ENCODE measurements at regions not wholly inside any gene's neighbourhood (a gene's known extent, or its start where the extent isn't known, plus 50 kb on each side); places are given as distances from the start of the nearest gene placed in this dataset.

- Histone ChIP-seq H3K9me3 (peaks cover 7% of the 10 kb centered on the region; the same call in 2 of the 3 replicates), H3K4me1 (no peaks in the 10 kb centered on the region), H3K4me3 (no peak overlapping the region), H3K4me2 (no peak overlapping the region), H3K27ac (no peak overlapping the region)
- no peak for TF ChIP-seq EHMT2 (IDR thresholded peaks at IDR 0.05; ENCODE audit: low read depth)
- 0 out of 5 replicates have a peak, but pooled peaks of 1 of the 2 experiments have one; percentile 10 for TF ChIP-seq RAD21 (conservative IDR thresholded peaks at IDR 0.05 in 1 of 2, IDR thresholded peaks at IDR 0.05 in 1 of 2)
- ATAC-seq, result no peak
- ChIA-PET CTCF (interaction anchor here (0.7 to 1.3 kb wide), 3 partner anchors 9 to 28 kb away, joined by 3 read pairs; no protein-coding TSS in a partner anchor), POLR2A (no interaction called here)
- DNase-seq (ENCODE audit: low read depth in 1 of 2, low spot score in 1 of 2), result no peak
- FAIRE-seq, result peak; percentile 72
Measured at GRCh38 chr3:80676866-80677265, 909.1 kb upstream of the ROBO1 start.

DNA sequence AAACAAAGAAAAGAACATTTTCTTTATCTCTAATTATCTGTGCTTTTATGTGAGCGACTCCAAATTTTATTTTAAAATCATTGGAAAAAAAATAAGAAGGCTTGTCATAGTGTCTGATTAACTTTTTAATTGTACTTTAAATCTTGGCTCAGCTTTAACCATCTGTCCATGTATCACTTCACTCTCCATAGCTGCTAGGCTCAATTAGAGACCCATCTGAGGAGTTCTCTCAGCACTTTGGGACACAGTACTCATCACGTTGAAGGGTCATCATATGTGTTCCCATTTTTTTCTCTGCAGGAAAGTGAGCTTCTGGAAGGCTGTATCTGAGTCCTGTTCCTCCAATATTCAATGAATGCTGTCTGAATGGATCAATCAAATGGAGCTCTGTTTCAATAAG lies 908.5 kb upstream of the ROBO1 start:
- ChIA-PET CTCF (interaction anchor here (1.3 kb wide), 1 partner anchor 8 kb away, joined by 3 read pairs; no protein-coding TSS in a partner anchor), POLR2A (no interaction called here)
- Histone ChIP-seq H3K27ac (no peak overlapping the region), H3K9me3 (peaks cover 7% of the 10 kb centered on the region; the same call in 2 of the 3 replicates), H3K4me1 (no peaks in the 10 kb centered on the region), H3K4me2 (no peak overlapping the region), H3K4me3 (no peak overlapping the region)
- no peak for DNase-seq (ENCODE audit: low read depth in 1 of 2, low spot score in 1 of 2)
- no peak for FAIRE-seq
- ATAC-seq, result no peak
- TF ChIP-seq RCOR1 (IDR thresholded peaks at IDR 0.05; ENCODE audit: low read depth, low read length), result no peak
- no peak for TF ChIP-seq BHLHE40 (IDR thresholded peaks at IDR 0.05; ENCODE audit: low read depth, low read length)
- TF ChIP-seq, protein P1, sequence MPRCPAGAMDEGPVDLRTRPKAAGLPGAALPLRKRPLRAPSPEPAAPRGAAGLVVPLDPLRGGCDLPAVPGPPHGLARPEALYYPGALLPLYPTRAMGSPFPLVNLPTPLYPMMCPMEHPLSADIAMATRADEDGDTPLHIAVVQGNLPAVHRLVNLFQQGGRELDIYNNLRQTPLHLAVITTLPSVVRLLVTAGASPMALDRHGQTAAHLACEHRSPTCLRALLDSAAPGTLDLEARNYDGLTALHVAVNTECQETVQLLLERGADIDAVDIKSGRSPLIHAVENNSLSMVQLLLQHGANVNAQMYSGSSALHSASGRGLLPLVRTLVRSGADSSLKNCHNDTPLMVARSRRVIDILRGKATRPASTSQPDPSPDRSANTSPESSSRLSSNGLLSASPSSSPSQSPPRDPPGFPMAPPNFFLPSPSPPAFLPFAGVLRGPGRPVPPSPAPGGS (IDR thresholded peaks at IDR 0.05), result no peak
- no peak for TF ChIP-seq HDAC2 (IDR thresholded peaks at IDR 0.05)
- TF ChIP-seq, protein P2, sequence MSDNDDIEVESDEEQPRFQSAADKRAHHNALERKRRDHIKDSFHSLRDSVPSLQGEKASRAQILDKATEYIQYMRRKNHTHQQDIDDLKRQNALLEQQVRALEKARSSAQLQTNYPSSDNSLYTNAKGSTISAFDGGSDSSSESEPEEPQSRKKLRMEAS (IDR thresholded peaks at IDR 0.05), result no peak
- no peak for TF ChIP-seq ZSCAN20 (CRISPR knock-in tag; IDR thresholded peaks at IDR 0.05)
- TF ChIP-seq NFE2L2 (conservative IDR thresholded peaks at IDR 0.05; ENCODE audit: low read length), result no peak
- TF ChIP-seq, protein P3, sequence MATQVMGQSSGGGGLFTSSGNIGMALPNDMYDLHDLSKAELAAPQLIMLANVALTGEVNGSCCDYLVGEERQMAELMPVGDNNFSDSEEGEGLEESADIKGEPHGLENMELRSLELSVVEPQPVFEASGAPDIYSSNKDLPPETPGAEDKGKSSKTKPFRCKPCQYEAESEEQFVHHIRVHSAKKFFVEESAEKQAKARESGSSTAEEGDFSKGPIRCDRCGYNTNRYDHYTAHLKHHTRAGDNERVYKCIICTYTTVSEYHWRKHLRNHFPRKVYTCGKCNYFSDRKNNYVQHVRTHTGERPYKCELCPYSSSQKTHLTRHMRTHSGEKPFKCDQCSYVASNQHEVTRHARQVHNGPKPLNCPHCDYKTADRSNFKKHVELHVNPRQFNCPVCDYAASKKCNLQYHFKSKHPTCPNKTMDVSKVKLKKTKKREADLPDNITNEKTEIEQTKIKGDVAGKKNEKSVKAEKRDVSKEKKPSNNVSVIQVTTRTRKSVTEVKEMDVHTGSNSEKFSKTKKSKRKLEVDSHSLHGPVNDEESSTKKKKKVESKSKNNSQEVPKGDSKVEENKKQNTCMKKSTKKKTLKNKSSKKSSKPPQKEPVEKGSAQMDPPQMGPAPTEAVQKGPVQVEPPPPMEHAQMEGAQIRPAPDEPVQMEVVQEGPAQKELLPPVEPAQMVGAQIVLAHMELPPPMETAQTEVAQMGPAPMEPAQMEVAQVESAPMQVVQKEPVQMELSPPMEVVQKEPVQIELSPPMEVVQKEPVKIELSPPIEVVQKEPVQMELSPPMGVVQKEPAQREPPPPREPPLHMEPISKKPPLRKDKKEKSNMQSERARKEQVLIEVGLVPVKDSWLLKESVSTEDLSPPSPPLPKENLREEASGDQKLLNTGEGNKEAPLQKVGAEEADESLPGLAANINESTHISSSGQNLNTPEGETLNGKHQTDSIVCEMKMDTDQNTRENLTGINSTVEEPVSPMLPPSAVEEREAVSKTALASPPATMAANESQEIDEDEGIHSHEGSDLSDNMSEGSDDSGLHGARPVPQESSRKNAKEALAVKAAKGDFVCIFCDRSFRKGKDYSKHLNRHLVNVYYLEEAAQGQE (IDR thresholded peaks at IDR 0.05), result no peak
- TF ChIP-seq JUN (IDR thresholded peaks at IDR 0.05), result no peak
- 6% methylated on average over 2 of the region's 2 CpGs for WGBS (ENCODE audit: missing lambda C conversion rate)

DNA sequence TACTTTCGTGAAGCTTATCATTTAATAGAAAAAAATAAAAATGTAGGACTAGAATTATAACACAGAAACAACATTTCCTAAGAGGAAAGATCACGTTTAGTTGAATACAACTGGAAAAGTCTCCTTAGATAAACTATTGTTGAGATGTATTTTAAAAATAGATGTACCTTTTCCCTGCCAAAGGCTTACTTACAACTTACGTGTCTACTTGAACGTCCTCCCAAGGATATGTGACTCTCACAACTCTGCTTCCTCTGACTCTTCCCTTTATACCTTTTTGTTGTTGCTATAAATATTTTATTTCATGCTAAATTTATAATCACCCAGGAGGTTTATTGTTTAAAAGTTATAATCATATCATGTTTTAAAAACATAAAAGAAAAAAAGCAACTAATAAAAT lies 908.0 kb upstream of the ROBO1 start:
- FAIRE-seq (peak; percentile 68), ATAC-seq (no peak), DNase-seq (ENCODE audit: low read depth in 1 of 2, low spot score in 1 of 2) (no peak)
- Histone ChIP-seq H3K4me1 (no peaks in the 10 kb centered on the region), H3K4me2 (no peak overlapping the region), H3K4me3 (no peak overlapping the region), H3K9me3 (peaks cover 7% of the 10 kb centered on the region; the same call in 2 of the 3 replicates), H3K27ac (no peak overlapping the region)
- TF ChIP-seq RARB (CRISPR knock-in tag; IDR thresholded peaks at IDR 0.05) (no peak), RNF2 (IDR thresholded peaks at IDR 0.05; ENCODE audit: borderline replicate concordance, low read depth) (0 out of 2 replicates have a peak, but pooled peaks have one; percentile 36)
- ChIA-PET CTCF (no interaction called here), POLR2A (no interaction called here)
- 15% methylated on average over 4 of the region's 4 CpGs for WGBS (ENCODE audit: missing lambda C conversion rate)

GRCh38 chr3:80668600-80669294 lies 900.9 kb upstream of the ROBO1 start:
- H3K4me1 ChIP-seq, result no peaks in the 10 kb centered on the region
- H3K27ac ChIP-seq, result no peak overlapping the region
- DNase-seq (ENCODE audit: low read depth in 1 of 2, low spot score in 1 of 2), result no peak
- ATAC-seq, result no peak
- POLR2A ChIA-PET, result no interaction called here
- H3K4me2 ChIP-seq, result no peak overlapping the region
- 14% methylated on average over 4 of the region's 4 CpGs for WGBS (ENCODE audit: missing lambda C conversion rate)
- no peak overlapping the region for H3K4me3 ChIP-seq
- H3K9me3 ChIP-seq, result peaks cover 25% of the 10 kb centered on the region; the same call in 2 of the 3 replicates
- no peak for FAIRE-seq
- CTCF ChIA-PET, result interaction anchor here (0.9 to 1.1 kb wide), 2 partner anchors 8 to 90 kb away, joined by 3 read pairs; no protein-coding TSS in a partner anchor
- TF ChIP-seq HOXB13 (CRISPR knock-in tag; IDR thresholded peaks at IDR 0.05; ENCODE audit: low read depth) (no peak), FOSB (CRISPR knock-in tag; IDR thresholded peaks at IDR 0.05) (no peak), HOXB5 (CRISPR knock-in tag; IDR thresholded peaks at IDR 0.05) (no peak), BHLHE40 (IDR thresholded peaks at IDR 0.05; ENCODE audit: low read depth, low read length) (no peak), FOSL2 (IDR thresholded peaks at IDR 0.05) (no peak), FOSL2 (CRISPR knock-in tag; IDR thresholded peaks at IDR 0.05) (no peak), JUNB (IDR thresholded peaks at IDR 0.05) (no peak), HDAC2 (IDR thresholded peaks at IDR 0.05) (no peak), ELK1 (IDR thresholded peaks at IDR 0.05; ENCODE audit: low read depth, low read length) (no peak), RNF2 (IDR thresholded peaks at IDR 0.05; ENCODE audit: borderline replicate concordance, low read depth) (no peak)
- TF ChIP-seq, protein P4, sequence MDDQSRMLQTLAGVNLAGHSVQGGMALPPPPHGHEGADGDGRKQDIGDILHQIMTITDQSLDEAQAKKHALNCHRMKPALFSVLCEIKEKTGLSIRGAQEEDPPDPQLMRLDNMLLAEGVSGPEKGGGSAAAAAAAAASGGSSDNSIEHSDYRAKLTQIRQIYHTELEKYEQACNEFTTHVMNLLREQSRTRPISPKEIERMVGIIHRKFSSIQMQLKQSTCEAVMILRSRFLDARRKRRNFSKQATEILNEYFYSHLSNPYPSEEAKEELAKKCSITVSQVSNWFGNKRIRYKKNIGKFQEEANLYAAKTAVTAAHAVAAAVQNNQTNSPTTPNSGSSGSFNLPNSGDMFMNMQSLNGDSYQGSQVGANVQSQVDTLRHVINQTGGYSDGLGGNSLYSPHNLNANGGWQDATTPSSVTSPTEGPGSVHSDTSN (IDR thresholded peaks at IDR 0.05), result no peak

All from A549 (cell line).